Stimulated activated CD8-positive, alpha-beta memory T cell treated with anti-CD3 and anti-CD28 coated beads, Interleukin-12 subunit alpha, Interleukin-12 subunit beta, amount 100 ng/mL, for 1 hour (primary cell): ENCODE measurements at regions not wholly inside any gene's neighbourhood (a gene's known extent, or its start where the extent isn't known, plus 50 kb on each side); places are given as distances from the start of the nearest gene placed in this dataset.
"Not testable (repeated sequence)": the region's sequence is repeated elsewhere in the genome, so short reads cannot be mapped to it uniquely, and the experiment has no call there.

Experiments used
- DNase-seq: peaks from one replicate; pipeline ENCODE4 v3.0.0-alpha.2; 2020; ENCODE audit warnings: low read depth

GRCh38 chr5:135157421-135158313, 123.6 kb upstream of the PITX1 start:
- DNase-seq: no peak

GRCh38 chr5:135156715-135157404, 122.8 kb upstream of the PITX1 start:
- no peak for DNase-seq

DNA sequence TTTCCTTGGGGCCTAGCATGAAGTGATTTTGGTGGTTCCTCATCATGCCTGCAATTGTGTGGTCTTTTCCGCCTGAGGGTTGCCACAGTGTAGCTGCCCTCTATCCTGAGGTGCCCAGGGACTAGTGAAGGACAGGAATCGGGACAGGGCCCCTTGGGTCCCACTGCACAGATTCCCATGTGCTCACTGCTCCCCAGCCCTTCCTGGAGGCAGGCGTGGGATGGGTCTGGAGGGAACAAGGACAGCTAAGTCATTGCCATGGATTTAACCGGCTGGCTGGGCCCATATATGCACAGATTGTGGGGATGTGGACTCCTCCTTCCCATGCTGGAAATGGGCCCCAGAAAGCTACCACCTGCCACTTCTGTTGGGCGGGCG, 122.3 kb upstream of the PITX1 start:
- no peak for DNase-seq

- no peak for DNase-seq
These were observed 121.7 kb upstream of the PITX1 start for GRCh38 chr5:135155616-135156214.

- no peak for DNase-seq
These were observed 120.9 kb upstream of the PITX1 start for GRCh38 chr5:135154961-135155360.

DNA sequence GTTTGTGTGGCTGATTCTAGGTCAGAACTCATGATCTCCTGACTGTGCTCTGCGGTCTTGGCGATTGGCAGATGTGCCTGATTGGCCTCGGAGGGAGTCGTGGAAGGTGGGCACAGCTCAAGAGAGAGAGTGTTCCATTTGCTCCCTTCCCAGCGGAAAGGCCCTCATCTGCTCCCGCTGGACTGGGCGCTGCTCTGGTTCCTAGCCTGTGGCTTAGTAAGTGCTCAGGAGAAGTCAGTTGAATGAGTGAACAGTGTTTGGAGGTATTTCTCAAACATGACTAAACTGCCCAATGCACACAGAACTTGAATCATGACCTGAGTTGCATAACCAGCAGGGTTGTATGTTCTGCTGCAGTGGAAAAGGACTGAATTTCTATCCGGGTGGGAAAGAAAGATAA, 120.2 kb upstream of the PITX1 start:
- DNase-seq: no peak

DNA sequence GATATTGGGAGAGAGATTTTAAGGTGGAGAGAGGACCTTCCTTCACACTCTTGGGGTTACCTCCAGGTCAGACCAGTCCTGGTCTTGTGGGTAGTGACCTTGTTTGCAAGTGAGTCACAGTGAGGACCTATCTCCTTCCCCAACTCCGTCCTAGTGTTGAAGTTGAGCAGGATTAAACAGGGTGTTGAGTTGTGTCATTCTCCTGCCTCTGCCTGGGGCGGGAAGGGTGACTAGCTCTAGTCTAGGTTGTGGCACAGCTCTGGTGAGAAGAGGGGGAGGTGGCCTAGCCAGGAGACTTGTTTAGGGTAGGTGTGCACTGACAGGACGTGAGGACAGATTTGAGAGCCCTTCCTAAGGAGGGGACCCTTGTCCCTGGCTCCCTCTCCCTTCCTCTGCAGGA, 119.6 kb upstream of the PITX1 start:
- DNase-seq: no peak

DNA sequence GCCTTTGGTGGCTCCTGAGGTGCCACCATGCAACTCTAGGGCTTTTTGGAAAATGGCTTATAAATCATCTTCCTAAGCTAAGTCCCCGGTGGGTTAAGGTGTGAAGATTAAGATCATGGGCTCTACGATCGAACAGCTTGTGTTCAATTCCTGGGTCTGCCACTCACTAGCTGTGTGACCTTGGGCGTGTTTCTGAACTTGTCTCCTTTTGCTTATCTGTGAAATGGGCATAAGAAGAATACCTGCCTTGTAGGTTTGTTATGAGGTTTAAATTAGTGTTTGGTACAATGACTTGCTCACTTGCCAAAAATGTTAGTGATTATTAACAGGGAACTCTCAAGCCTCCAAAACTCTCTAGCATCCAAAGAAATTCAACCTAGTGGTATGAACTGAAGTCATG, 119.2 kb upstream of the PITX1 start:
- no peak for DNase-seq

DNA sequence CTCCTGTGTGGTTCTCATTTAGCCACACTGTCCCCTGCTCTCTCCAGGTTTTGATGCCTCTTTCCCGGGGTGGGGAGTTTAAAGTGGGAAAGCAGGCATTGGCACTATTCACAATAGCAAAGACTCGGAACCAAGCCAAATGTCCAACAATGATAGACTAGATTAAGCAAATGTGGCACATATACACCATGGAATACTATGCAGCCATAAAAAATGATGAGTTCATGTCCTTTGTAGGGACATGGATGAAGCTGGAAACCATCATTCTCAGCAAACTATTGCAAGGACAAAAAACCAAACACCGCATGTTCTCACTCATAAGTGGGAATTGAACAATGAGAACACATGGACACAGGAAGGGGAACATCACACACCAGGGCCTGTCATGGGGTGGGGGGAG, 117.6 kb upstream of the PITX1 start:
- not testable (repeated sequence) for DNase-seq

GRCh38 chr5:135151256-135151655, 117.2 kb upstream of the PITX1 start:
- DNase-seq: no peak

DNA sequence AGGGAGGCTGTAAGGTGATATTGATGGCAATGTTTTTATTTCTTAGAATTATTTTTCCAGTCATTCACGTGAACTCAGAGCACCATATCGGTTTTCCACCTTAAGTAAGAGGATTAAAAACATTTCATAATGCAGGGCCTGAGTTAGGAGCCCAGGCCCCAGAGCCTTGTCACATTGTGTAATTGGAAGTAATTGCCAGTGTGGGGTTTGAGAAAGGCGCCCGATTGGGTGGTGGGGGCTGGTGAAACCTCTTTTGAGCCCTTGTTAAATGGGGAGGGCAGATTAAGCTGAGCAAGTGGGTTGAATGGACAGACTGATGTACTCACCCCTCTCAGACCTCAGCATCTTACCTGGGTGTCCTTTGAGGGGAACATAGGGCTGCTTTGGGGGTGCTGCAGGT, 116.7 kb upstream of the PITX1 start:
- DNase-seq: no peak

GRCh38 chr5:135149956-135150723, 116.1 kb upstream of the PITX1 start:
- DNase-seq: no peak

- no peak for DNase-seq
These were observed 115.4 kb upstream of the PITX1 start for GRCh38 chr5:135149229-135149955.

DNA sequence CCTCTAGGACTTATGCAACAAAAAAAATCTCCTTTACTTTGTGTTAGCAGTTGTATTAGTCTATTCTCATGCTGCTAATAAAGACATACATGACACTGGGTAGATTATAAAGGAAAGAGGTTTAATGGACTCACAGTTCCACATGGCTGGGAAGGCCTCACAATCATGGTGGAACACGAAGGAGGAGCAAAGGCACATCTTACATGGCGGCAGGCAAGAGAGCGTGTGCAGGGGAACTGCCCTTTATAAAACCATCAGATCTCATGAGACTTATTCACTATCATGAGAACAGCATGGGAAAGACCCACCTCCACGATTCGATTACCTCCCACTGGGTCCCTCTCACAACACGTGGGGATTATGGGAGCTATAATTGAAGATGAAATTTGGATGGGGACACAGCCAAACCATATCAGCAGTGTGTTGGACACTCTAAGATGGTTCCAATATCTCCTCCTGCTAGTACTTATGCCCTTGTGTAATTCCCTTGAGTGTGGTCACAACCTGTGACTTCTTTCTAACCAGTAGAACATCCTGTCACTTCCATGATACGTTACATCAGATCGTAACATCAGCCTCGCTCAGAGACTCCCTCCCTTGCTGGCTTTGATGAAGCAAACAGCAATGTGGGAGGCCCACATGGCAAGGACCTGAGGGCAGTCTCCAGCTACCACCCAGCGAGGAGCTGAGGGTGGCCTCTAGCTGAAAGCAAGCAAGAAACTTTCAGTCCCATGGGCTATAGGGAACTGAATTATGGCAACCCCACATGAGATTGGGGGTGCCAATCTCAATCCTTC, 113.5 kb upstream of the PITX1 start:
- no peak for DNase-seq

DNA sequence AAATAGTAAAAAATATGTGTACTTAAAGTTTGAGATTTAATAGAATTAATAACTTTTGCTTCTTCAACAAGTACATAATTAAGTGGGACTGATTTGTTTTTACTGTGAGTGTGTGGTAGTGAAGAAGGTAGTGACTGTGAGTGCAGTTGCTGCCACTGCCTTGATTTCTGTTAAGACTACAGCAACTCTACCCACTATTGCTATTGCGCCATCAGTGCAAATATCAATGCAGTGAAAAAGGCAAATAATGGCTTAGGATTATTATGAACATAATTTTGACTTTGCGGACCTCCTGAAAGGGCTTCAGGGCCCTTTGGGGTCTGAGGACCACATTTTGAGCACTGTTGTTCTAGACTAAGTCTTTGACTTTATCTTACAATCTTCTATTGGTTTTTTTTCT, 112.0 kb upstream of the PITX1 start:
- no peak for DNase-seq

DNA sequence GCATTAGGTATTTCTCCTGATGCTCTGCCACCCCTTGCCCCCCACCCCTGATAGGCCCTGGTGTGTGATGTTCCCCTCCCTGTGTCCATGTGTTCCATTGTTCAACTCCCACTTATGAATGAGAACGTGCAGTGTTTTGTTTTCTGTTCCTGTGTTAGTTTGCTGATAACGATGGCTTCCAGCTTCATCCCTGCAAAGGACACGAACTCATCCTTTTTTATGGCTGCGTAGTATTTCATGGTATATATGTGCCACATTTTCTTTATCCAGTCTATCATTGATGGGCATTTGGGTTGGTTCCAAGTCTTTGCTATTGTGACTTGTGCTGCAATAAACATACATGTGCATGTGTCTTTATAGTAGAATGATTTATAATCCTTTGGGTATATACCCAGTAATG, 109.7 kb upstream of the PITX1 start:
- not testable (repeated sequence) for DNase-seq

GRCh38 chr5:135141303-135142268, 107.6 kb upstream of the PITX1 start:
- DNase-seq: no peak

GRCh38 chr5:135140446-135141204, 106.6 kb upstream of the PITX1 start:
- no peak for DNase-seq
